ENCODE measurements at regions not wholly inside any gene's neighbourhood (a gene's known extent, or its start where the extent isn't known, plus 50 kb on each side); places are given as distances from the start of the nearest gene placed in this dataset.

DNA sequence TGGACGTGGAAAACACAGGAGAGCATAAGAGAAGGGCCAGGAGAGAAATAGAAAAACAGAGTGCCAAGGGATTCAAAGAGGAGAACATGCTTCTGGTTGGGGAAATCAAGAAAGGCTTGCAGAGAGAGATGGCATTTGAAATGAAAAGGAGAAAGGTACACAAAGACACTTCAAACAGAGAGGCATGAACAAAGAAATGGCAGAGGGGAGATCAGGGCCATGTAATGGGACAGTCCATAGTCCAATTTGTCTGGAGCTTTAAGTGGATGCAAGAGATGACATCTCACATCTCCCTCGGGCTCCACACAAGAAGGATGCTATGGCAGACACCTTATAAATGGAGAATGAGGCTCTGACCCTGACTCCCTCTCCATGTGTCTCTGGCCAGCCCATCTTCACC, 331.1 kb downstream of the MLLT3 start:
- no peak for DNase-seq

DNA sequence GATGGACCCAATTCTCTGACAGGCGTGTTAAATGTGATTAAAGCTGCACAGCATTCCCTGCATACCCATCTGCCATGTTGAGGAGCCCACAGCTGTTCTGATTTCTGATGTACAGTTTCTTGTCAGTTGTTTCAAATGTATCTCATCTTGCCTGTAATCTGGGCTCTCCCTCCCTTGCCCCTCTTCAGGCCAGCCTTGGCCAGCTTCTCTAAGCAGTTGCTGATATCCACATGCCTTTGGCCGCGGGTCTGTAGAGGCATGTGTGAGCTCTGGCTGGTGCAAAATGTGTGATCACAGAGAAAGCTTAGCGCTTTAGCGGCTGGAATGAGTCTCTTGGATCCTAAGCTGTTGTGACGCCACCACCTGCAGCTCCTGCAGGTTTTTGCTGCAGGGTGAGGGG, 332.0 kb downstream of the MLLT3 start:
- DNase-seq, result no peak

DNA sequence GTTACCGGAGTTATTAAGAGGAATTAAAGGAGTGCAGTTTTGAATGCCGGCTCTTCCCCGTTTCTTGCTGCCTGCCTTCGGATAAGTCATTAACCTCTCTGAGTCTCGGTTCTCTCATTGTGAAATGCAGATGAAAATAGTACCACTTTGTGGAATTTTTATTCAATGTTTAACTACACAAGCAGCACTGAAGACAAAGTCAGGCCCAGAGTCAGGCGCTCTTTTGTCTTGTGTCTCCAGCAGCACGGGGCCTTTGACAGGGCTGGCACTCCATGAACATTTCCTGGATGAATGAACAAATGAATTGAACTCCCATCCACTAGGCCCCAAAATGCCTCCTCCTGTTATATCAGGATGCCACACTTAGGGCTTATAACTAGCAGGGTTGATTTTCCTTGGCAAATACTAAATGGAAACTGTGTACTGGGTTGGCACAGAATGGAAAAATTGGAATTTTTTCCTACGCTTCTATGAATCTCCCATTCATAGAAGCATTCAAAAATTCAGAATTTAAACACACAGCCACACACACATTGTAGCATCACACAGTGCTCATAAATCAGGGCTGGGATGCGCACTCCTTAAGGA, 332.8 kb downstream of the MLLT3 start:
- DNase-seq, result no peak

DNA sequence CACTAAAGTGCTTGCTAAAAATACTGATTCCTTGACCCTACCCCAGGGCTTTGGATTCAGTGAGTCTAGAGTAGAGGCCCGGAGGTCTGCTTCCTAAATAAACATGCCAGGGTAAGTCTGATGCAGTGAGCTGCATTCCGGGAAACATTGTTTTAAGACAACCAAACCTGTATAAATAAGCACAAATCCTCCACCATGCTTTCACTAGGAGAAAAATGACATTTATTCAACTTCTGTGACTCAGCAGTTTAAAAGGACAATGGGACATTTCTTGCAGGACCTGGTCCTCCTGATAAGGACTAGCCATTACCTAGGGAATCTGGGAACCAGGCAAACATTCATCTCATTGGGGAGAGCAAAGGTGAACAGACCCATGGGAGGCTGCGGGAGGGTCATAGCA, 335.3 kb downstream of the MLLT3 start:
- no peak for DNase-seq

DNA sequence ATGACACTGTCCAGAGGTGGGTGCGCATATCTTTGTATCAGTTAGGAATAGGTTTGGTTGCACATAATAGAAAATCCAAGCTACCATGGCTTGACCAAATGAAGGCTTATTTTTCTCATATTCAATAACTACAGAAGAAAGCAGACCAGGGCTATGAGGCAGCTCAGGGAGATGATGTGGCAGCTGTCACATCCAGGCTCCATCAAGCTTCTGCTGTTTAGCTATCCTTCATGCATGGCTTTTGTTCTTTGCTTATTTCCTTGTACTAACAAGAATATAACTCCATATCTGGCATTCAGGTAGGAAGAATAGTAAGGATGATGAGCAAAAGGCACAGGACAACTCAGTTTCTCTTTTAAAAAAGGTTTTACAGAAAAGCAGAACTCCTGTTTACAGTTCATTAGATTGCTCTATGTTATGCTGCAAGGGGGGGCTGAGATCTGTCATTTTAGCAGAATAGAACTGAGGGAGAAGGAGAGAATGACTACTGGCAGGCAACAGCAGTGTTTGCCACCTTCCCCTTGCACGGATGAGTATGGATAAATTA, 336.1 kb downstream of the MLLT3 start:
- DNase-seq, result no peak

DNA sequence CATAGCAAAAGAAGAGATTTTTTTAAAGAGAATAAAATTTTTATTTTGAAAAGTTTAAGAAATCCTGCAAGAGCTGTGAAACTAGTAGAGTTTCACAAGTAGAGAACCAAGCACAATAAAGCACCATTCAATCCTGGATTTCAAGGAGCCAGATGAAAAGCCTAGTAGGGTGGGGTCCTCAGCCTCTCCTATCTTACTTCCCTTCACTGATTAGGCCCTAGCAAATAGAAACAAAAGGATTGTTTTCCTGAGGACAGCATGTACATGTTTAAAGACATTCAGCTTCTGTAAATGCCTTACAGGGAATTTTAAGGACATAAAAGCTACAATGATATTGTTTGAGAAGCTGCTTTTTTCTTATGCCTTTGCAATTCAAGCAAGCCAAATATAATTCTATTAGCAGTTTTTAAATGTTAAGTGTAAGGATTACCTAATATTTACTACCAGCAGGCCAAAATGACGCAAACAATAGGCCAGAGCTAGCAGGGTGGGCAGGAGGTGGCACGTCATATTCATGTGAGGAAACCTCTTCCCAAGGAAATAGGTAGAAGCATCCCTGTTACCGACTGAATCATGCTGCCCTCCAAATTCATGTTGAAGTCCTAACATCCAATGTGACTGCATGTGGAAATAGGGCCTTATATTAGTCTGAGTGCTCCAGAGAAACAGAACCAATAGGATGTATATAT, 337.6 kb downstream of the MLLT3 start:
- DNase-seq, result no peak

DNA sequence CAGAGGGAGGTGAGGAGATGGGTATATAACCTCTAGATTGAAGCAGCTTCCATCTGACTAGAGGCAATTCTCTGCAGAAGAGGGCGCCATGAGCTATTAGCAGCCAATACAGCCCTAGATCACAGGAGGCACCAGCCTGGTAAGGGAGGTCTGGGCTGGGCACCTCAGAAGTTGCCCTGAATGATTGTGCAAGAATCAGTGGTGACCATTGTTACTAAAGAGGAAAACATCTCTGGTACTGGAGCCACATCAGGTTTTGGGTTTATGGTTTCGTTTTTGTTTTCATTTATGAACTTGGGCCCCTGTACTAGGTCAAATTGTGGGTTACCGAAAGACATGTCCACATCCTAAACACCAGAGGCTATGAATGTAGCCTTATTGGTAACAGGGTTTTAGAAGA, 342.0 kb downstream of the MLLT3 start:
- no peak for DNase-seq

DNA sequence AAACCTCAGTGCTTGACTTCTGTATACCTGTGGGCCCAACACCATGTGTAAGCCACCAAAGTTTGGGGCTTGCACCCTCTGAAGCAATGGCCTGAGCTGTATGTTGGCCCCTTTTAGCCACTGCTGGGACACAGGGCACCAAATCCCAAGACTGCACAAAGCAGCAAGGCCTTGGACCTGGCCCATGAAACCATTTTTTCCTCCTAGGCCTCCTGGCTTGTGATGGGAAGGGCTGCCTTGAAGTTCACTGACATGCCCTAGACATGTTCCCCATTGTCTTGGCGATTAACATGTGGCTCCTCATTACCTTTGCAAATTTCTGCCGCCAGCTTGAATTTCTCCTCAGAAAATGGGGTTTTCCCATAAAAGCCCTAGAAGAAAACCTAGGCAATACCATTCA, 345.5 kb downstream of the MLLT3 start:
- no peak for DNase-seq

DNA sequence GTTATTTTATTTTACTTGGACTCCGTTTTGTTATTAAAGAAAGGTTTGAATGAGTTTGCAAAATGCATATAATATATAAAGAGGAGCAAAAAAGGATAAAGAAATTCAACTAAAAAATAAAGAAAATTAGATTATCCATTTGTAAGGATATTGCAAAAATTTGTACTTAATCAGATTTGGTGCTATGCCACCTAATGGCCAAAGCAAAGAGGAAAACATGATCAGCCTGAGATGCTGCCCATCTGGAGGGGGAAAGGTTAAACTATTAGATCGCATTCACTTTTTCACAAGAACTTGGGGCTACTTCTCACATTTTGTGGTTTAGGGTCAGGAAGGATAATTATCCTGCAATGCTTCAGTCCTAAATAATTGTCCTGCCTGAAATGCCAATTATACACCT, 350.6 kb downstream of the MLLT3 start:
- DNase-seq, result no peak

DNA sequence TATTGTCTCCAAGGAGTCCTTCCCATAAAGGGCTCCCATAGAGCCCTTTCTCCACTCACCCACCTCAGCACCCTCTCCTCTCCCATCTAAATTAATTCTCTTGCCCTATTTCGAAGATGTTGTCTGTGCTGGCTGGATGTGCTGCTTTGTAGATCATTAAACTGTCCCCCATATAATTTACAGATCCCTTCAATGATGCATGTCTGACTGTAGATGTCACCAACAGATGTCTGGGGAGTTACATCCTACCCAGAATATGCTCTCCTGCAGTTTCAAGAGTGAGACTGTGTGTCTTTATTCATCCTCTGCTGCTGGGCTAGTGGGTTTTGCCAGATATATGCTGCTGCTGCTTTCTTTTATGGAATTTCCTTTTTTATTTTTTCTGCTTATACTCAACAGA, 351.2 kb downstream of the MLLT3 start:
- DNase-seq, result no peak

DNA sequence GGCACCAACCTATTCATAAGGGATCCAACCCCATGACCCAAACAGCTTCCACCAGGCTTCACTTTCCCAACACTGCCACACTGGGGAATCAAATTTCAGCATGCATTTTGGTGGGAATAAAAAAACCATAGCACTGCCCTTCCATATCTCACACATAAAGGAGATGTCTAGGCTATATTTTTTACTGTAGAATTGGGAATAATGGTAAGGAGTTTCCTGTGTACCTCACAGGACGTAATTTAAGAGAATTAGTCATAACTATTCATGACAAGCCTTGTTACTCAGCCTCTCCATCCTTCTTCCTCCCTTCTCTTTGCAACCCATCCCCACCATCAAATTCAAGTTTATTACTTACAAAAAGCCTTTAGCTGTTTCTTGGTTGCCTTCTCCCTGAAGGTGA, 352.1 kb downstream of the MLLT3 start:
- DNase-seq, result no peak

DNA sequence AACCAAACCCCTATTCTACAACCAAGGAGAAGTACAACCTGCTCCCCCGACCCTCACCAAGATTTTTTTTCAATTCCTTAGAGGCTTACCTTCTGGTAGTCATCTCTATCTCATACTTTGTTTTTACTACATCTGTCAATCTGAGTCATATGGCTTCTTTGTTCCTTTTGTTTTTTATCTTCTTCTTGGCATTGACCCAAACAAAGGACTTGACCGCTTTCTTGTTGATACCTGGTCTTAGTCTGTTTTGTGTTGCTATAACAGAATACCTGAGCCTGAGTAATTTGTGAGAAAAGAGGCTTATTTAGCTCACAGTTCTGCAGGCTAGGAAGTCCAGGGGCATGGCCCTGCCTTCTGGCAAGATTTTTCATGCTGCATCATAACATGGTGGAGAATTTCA, 352.7 kb downstream of the MLLT3 start:
- no peak for DNase-seq

DNA sequence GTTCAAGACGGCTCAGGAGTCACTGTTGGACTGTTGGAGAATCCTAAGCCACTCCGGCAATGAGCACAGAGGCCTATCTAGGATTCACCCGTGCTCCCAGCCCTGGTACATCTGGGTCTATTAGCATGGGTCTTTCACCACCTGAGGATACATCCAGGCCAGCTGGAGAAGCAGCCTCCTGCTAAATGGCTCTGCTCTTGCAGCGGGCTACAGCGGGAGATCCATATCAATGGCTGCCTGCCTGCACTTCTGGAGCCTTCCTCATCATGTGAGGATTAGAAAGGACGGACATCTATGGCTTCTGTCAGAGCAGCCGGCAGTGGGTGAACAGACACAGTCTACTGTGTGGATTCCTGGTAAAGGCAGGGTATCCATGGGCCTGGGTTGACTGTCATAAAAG, 357.4 kb downstream of the MLLT3 start:
- no peak for DNase-seq

DNA sequence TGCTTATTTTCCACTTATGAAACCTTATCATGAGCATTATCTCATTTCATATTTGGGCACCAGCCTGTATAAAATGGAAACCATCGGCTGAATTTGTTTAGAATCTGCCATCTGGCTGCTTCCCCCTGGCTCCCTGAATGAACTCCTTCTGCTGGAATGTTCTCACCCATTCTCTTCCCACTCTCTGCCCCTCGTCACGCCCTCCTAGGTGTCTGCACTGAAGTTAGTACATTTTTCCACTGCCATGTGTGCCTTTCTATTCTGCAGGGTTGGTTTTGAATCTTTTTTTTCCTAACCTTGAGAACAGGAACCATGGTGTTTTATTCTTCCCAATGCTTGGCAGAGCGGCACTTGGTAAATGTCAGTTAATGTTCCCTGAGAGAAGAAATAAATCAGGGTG, 359.7 kb downstream of the MLLT3 start:
- no peak for DNase-seq

DNA sequence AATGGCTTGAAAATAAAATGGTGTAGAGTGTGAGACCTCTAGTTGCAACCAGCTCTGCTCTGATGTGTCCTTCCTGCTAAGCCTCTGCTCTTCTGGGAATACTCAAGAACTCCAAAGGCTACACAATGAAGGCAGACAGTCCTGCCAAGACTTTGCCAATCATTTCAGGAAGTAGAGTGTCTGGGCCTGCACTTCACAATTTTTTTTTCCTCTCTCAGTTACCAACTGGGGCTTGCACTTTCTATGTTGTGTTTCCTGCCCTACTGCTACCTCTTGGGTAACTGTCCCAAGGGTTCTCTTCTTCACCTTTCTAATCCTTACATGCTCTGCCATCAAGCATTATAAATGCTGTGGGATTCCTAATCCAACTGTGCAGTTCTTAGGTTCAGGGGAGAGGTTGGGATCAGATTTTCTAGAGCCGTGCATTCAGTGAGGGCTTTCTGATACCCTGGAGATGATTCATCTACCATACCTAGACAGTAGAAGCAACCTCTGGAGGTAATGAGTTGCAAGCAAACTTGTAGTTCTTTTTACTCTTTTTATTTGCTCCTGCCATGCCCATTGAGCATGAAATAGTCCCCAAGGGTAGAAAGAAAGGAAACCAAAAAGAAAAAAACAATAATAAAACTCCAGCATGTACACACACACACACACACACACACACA, 365.9 kb downstream of the MLLT3 start:
- no peak for DNase-seq

DNA sequence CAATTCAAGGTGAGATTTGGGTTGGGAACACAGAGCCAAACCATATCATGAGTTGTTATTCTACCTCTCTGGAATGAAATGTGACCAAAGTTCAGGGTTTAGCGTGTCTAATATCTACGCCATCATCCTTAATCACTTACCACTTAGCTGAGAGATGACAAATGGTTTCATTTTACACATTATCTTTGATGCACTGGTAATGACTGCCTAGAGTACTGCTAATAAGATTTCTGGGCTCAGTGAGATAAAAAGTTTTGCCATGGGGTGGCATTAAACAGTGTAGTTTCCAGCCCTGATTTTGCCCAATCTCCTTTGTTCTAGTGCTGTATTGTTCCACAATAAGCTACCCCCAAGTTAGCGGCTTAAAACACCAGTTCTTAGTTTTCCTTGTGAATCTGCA, 367.2 kb downstream of the MLLT3 start:
- DNase-seq, result no peak

DNA sequence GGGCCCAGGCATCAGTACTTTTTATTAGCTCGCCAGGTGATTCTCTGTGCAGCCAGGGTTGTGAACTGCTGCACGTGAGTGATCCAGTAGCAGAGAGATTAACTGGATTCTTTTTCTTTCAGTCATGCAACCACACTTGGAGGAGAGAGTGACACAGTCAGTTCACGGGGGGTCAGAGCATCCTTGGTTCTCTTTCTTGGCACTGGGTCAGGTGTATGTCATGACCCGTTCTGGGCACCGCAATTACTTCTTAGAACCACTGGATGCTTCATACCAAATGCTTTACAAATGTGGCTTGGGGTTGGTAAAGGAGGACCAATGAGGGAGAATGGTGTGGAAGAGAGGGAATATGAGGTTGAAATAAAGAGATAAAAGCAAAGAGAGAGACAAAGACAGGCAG, 368.7 kb downstream of the MLLT3 start:
- no peak for DNase-seq

DNA sequence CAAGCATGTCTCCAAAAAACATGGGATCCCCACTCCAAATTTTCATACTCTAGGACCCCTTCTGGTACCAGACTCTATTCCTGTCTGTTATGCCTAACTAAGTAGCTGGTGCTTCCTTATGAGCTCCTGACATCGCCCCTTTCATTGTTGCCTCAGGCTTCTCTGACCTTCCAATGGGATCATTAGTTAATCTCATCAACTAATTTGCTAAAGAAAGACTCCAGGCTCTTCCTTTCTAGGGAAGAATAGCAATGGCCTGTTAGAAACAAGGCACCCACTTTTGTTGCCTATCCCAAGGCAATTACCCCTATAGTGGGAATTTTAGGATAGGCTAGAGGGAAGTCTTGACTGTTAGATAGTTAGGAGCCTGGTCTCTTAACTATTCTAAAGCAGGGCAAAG, 369.5 kb downstream of the MLLT3 start:
- no peak for DNase-seq

DNA sequence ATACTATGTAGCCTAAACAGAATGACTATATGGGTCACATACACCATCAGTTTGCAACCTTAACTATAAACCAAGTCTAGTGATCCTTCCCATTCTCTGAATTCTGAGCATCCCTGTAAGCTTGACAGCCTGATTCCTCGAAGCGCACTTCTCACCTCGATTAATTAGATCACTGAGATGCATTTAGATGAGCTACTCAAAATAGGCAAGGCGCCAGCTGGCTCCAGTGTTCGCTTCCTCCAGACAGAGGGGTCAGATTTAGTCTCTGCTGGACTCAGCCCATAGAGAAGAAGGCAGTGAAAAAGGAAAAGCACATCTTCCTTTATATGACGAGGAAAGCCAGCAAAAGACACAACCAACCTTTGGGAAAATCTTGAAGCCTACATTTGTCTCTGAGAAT, 371.5 kb downstream of the MLLT3 start:
- DNase-seq, result no peak

DNA sequence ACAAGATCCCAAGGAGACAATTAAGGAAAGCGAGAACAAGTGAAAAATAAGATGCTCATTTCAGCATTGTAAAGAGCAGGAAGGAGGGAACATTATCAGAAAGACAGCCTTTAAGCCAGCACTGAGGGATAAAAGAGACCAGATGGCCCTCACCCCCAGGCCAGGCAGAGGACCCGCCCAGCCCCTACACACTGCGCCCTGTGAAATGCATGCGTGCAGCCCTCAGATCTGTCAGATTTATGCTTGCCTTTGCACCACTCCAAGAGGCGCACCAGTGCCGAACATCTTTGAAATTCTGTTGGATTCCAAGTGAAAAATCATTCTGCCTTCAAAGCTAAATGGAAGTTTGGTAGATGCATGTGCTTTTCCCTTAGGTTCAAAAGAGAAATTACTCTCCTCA, 378.0 kb downstream of the MLLT3 start:
- no peak for DNase-seq

DNA sequence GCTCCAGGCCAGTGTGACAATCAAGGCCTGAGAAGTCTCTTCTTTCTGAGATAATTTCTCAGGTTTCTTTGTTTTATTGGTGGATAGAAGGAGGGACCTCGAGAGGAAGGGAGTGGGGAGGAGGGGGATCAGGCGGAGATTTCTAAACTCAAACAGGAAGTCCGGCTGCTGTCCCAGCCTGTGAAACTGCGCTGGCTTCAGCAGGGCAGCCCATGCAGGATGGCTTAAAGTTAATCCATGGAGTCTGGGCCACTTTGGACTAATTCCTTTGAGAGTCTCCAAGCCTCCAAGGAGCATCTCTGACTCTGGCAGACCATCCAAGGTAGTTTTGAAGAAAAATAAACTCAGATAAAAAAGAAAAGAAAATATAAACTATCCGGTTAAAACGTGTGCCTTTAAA, 378.5 kb downstream of the MLLT3 start:
- DNase-seq, result no peak

DNA sequence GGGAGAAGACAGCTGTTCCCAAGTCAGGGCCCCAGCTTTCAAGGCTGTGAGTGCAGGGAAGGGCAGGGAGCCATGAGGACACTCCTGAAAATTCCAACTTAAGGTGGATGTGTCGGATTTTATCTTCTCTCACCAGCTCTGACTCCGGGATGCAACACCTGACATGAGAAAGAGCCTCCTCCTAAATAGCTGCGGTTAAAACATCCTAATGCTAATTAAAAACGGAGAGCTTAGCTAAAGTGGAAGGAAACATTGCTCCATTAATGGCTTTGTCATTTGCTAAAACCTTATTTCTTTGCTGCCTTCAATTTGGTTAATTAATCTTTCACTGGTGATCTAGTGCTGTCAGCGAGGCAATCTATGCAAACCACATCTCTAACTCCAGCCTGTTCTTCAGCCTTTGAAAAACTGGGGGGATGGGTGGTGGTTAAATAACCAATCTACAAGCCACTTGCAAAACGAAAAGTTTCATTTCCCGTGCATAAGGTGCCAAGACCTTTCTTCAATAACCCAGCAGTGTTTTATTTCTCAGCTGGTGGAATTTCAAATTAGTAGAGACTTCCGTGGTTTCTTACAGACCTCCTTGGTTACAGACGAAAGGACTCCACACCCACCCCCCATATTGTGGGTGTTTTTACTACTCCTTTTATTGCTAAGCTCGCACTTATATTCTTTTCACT, 379.6 kb downstream of the MLLT3 start:
- DNase-seq, result no peak

DNA sequence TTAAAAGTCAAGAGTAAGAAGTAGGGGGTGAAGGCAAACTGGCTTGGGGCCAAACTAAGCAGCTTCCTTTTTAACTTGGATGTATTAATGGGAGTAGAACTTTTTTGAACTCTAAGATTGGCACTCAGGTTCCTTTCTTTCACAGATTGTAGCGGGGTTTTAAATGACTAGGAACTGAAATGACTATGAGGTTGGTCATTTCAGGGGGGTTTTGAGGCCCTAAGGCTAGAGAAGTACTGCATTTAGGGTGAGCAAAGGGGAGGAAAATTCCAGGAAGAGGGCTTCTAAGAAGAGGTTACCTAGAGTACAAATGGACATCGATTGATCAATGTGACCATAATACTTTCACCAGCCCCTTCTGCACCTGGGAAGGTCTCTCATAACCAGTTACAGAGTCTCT, 381.8 kb downstream of the MLLT3 start:
- no peak for DNase-seq

DNA sequence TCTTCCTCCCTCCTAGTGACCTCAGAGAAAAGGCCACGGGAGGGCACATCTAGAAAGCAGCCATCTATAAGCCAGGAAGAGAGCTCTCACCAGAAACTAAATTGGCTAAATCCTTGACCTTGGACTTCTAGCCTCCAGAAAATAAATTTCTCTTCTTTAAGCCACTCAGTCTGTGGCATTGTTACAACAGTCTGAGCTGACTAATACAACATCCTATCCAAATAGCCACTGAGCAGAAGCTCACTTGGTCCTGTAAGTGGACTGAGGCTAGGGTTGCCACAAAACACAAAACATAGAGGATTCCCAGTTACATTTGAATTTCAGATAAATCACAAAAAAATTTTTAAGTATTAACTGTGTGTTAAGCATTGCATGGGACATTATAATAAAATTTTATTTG, 383.4 kb downstream of the MLLT3 start:
- no peak for DNase-seq
